ENCODE measurements at regions not wholly inside any gene's neighbourhood (a gene's known extent, or its start where the extent isn't known, plus 50 kb on each side); places are given as distances from the start of the nearest gene placed in this dataset.

GRCh38 chr9:88303721-88304451 lies 84.4 kb upstream of the SPIN1 start:
- TF ChIP-seq CTCF (IDR thresholded peaks at IDR 0.05) (no peak), POLR2A (IDR thresholded peaks at IDR 0.05) (no peak)
